ENCODE measurements at regions not wholly inside any gene's neighbourhood (a gene's known extent, or its start where the extent isn't known, plus 50 kb on each side); places are given as distances from the start of the nearest gene placed in this dataset.

DNA sequence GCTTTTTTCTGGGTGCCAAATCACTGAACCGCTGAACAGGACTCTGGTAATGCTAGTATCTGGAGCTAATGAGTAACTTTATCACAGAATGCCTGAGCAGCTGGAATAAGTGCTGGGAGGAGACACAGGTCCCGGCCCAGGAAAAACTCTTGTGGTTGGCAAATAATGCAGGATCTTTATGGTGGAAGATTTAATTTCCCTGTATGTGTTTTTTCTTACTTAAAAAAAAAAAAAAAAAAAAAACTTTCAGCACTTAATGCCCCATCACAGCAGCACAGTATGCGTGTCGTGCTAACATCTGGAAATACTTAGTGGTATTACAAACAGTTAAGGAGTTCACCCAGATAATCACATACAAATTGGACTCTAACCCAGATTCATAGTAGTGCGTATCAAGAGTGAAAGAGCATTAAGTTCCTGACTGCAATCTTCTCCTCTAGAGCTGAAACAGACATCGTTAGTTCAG, 220.7 kb downstream of the TOMM20 start:
- no peak overlapping the region for H2AFZ ChIP-seq (ENCODE audit: low read depth, low read length, poor library complexity, severe bottlenecking)
- H3K4me1 ChIP-seq (ENCODE audit: control insufficient read depth in 1 of 2, insufficient read depth in 2 of 2, low read length in 2 of 2) = no peaks in the 10 kb centered on the region
- no peaks in the 10 kb centered on the region for H3K36me3 ChIP-seq (ENCODE audit: control insufficient read depth in 1 of 2, insufficient read depth in 2 of 2, low read length in 2 of 2)
- ChIA-PET RAD21 (ENCODE audit: low non-redundant PET in 1 of 2, low total read pairs in 2 of 2, uncharacterized antibody in 2 of 2, unreplicated experiment in 2 of 2) (no interaction called here), POLR2A (interaction anchor here (0.6 kb wide), 1 partner anchor 43 kb away, joined by 3 read pairs; no protein-coding TSS in a partner anchor), CTCF (no interaction called here)
- no peaks in the 10 kb centered on the region for H4K20me1 ChIP-seq (ENCODE audit: insufficient read depth)
- no peaks in the 10 kb centered on the region for H3K9me2 ChIP-seq (ENCODE audit: insufficient read depth)
- no peaks in the 10 kb centered on the region for H3K79me2 ChIP-seq (ENCODE audit: insufficient read depth, low read length)
- no peak for TF ChIP-seq JUND (IDR thresholded peaks at IDR 0.05)
- no peak for TF ChIP-seq CTCF (IDR thresholded peaks at IDR 0.05 in 2 of 3, conservative IDR thresholded peaks at IDR 0.05 in 1 of 3; ENCODE audit: borderline replicate concordance in 1 of 3, insufficient read depth in 1 of 3, low read depth in 2 of 3, low read length in 2 of 3)
- no peak for TF ChIP-seq ELF1 (IDR thresholded peaks at IDR 0.05; ENCODE audit: borderline replicate concordance, low read depth)
- TF ChIP-seq REST (IDR thresholded peaks at IDR 0.05; ENCODE audit: low read depth) = no peak
- no peak for TF ChIP-seq SIN3A (IDR thresholded peaks at IDR 0.05; ENCODE audit: low read depth)
- TF ChIP-seq ZBTB33 (IDR thresholded peaks at IDR 0.05; ENCODE audit: extremely low read depth, insufficient replicate concordance, low read length) = no peak
- TF ChIP-seq CEBPB (IDR thresholded peaks at IDR 0.05; ENCODE audit: low read depth) = no peak
- no peak for TF ChIP-seq CBX3 (IDR thresholded peaks at IDR 0.05; ENCODE audit: low read depth)
- no peak for TF ChIP-seq TCF7L2 (IDR thresholded peaks at IDR 0.05; ENCODE audit: borderline replicate concordance, extremely low read depth, insufficient read depth, insufficient read length)
- TF ChIP-seq EZH2 (IDR thresholded peaks at IDR 0.05) = no peak
- TF ChIP-seq ZNF274 (IDR thresholded peaks at IDR 0.05; ENCODE audit: low read depth, low read length) = no peak
- TF ChIP-seq MAX (IDR thresholded peaks at IDR 0.05) = no peak
- no peak for TF ChIP-seq EZH2phosphoT487 (IDR thresholded peaks at IDR 0.05; ENCODE audit: borderline replicate concordance)
- no peak for TF ChIP-seq ZFX (IDR thresholded peaks at IDR 0.05)
- no peak for TF ChIP-seq RAD21 (IDR thresholded peaks at IDR 0.05; ENCODE audit: low read depth)
- TF ChIP-seq FOSL1 (IDR thresholded peaks at IDR 0.05; ENCODE audit: low read depth) = no peak
- no peak for TF ChIP-seq SP1 (IDR thresholded peaks at IDR 0.05; ENCODE audit: low read depth)
- TF ChIP-seq POLR2AphosphoS5 (IDR thresholded peaks at IDR 0.05; ENCODE audit: low read depth, low read length) = no peak
- intact Hi-C loops (cut with micrococcal nuclease) = no loop called here
- no peak overlapping the region for H3K9ac ChIP-seq (ENCODE audit: low read length)
- DNase-seq (ENCODE audit: low read depth, low spot score) (no peak), ATAC-seq (no peak)
- H3K4me3 ChIP-seq (replicated peaks in 1 of 2; ENCODE audit: low read depth in 1 of 2, low read length in 2 of 2) = no peak overlapping the region
- H3K27me3 ChIP-seq (ENCODE audit: insufficient read depth, low read length) = no peaks in the 10 kb centered on the region
- no peak overlapping the region for H3K27ac ChIP-seq (ENCODE audit: low read depth, low read length)
- H3K4me2 ChIP-seq (ENCODE audit: low read length) = no peak overlapping the region
- BruUV-seq (replicated peaks) = no TSS peak
- H3K9me3 ChIP-seq (ENCODE audit: control insufficient read depth in 1 of 2, insufficient read depth in 1 of 2, low read depth in 1 of 2, low read length in 2 of 2) = no peaks in the 10 kb centered on the region
